Activated CD8-positive, alpha-beta T cell treated with anti-CD3 and anti-CD28 coated beads for 36 hours (primary cell): ENCODE measurements at regions not wholly inside any gene's neighbourhood (a gene's known extent, or its start where the extent isn't known, plus 50 kb on each side); places are given as distances from the start of the nearest gene placed in this dataset.

Experiments used
- ATAC-seq: fragments of 200-7000 bp; cut with Tn5 transposase; one replicate; pipeline ENCODE4 v1.10.0; 2021; ENCODE audit warnings: mild to moderate bottlenecking, moderate library complexity
- CTCF ChIA-PET: fragments of 350-600 bp; sonication (Branson Sonifier 250); formaldehyde crosslinking; loops from one replicate; lab custom pipeline; 2021; ENCODE audit warnings: antibody characterized with exemption; lab: Charles Lee
- POLR2A ChIA-PET: fragments of 350-600 bp; sonication (Branson Sonifier 250); formaldehyde crosslinking; loops from one replicate; lab custom pipeline; 2021; ENCODE audit warnings: antibody characterized with exemption; lab: Charles Lee
- DNase-seq: peaks from one replicate; pipeline ENCODE4 v3.0.0-alpha.2; 2020
- H3K27ac Mint-ChIP-seq: one replicate; pipeline ENCODE4 v1.8.0; 2021; ENCODE audit warnings: mild to moderate bottlenecking, mixed read lengths
- H3K27me3 Mint-ChIP-seq: one replicate; pipeline ENCODE4 v1.8.0; 2021; ENCODE audit warnings: mixed read lengths
- H3K36me3 Mint-ChIP-seq: one replicate; pipeline ENCODE4 v1.8.0; 2021; ENCODE audit warnings: low read depth, mixed read lengths
- H3K4me1 Mint-ChIP-seq: one replicate; pipeline ENCODE4 v1.8.0; 2021; ENCODE audit warnings: low read depth, mixed read lengths
- H3K4me3 Mint-ChIP-seq: one replicate; pipeline ENCODE4 v1.8.0; 2021; ENCODE audit warnings: mild to moderate bottlenecking, moderate library complexity, mixed read lengths
- H3K9me3 Mint-ChIP-seq: one replicate; pipeline ENCODE4 v1.8.0; 2021; ENCODE audit warnings: mixed read lengths
- CTCF ChIP-seq: fragments of 200-600 bp; IDR thresholded peaks from one replicate; pipeline ENCODE4 v1.8.0; 2022; ENCODE audit warnings: antibody characterized with exemption, mild to moderate bottlenecking
- intact Hi-C: fragments of 100-400 bp; cut with micrococcal nuclease; formaldehyde crosslinking; loops from one replicate; pipeline ENCODE4 v1.10.0; 2022

GRCh38 chr1:182143825-182144645, 82.5 kb upstream of the ZNF648 start:
- POLR2A ChIA-PET: interaction anchor here (1.5 kb wide), 1 partner anchor 253 kb away, joined by 5 read pairs; no protein-coding TSS in a partner anchor
- CTCF ChIA-PET: interaction anchor here (0.7 to 8.6 kb wide), 59 partner anchors 8 to 638 kb away, joined by 3 to 270 read pairs (median 7); partner anchors contain the start of genes GLUL and RNASEL
- no peak overlapping the region for H3K27ac Mint-ChIP-seq
- no peaks in the 10 kb centered on the region for H3K9me3 Mint-ChIP-seq
- no peak for ATAC-seq
- DNase-seq: no peak
- peaks cover 6% of the 10 kb centered on the region for H3K27me3 Mint-ChIP-seq
- H3K36me3 Mint-ChIP-seq: no peaks in the 10 kb centered on the region
- H3K4me3 Mint-ChIP-seq: no peak overlapping the region
- intact Hi-C loops: loop anchor here (1.0 kb wide), 1 partner anchor 252 kb away; no protein-coding TSS in a partner anchor
- TF ChIP-seq CTCF: no peak
- peaks cover 11% of the 10 kb centered on the region for H3K4me1 Mint-ChIP-seq

GRCh38 chr1:182143154-182143657, 81.7 kb upstream of the ZNF648 start:
- no peaks in the 10 kb centered on the region for H3K36me3 Mint-ChIP-seq
- intact Hi-C loops: loop anchor here (1.0 kb wide), 1 partner anchor 253 kb away; no protein-coding TSS in a partner anchor
- ATAC-seq: peak; percentile 58
- peaks cover 6% of the 10 kb centered on the region for H3K27me3 Mint-ChIP-seq
- no peaks in the 10 kb centered on the region for H3K9me3 Mint-ChIP-seq
- ChIA-PET POLR2A (interaction anchor here (0.6 to 1.5 kb wide), 2 partner anchors 247 to 253 kb away, joined by 3 to 5 read pairs; no protein-coding TSS in a partner anchor), CTCF (interaction anchor here (0.6 to 8.6 kb wide), 78 partner anchors 9 to 639 kb away, joined by 3 to 270 read pairs (median 6); partner anchors contain the start of genes GLUL and RNASEL)
- peak; percentile 89 for TF ChIP-seq CTCF
- DNase-seq: peak; percentile 91
- no peak overlapping the region for H3K27ac Mint-ChIP-seq
- H3K4me3 Mint-ChIP-seq: no peak overlapping the region
- H3K4me1 Mint-ChIP-seq: peaks cover 8% of the 10 kb centered on the region

- Mint-ChIP-seq H3K27me3 (peaks cover 6% of the 10 kb centered on the region), H3K4me3 (no peak overlapping the region), H3K9me3 (no peaks in the 10 kb centered on the region), H3K36me3 (no peaks in the 10 kb centered on the region), H3K4me1 (peaks cover 8% of the 10 kb centered on the region), H3K27ac (no peak overlapping the region)
- no peak for ATAC-seq
- TF ChIP-seq CTCF: no peak
- intact Hi-C loops: loop anchor here (1.0 kb wide), 1 partner anchor 254 kb away; no protein-coding TSS in a partner anchor
- POLR2A ChIA-PET: interaction anchor here (0.6 to 1.5 kb wide), 3 partner anchors 248 to 1123 kb away, joined by 3 to 5 read pairs (median 3); no protein-coding TSS in a partner anchor
- CTCF ChIA-PET: interaction anchor here (0.6 to 8.6 kb wide), 73 partner anchors 8 to 640 kb away, joined by 3 to 270 read pairs (median 6); partner anchors contain the start of genes GLUL and RNASEL
- no peak for DNase-seq
Observed at GRCh38 chr1:182142621-182143020, 81.1 kb upstream of the ZNF648 start.

GRCh38 chr1:182141040-182141439, 79.5 kb upstream of the ZNF648 start:
- TF ChIP-seq CTCF: no peak
- H3K4me3 Mint-ChIP-seq: no peak overlapping the region
- H3K27me3 Mint-ChIP-seq: peaks cover 6% of the 10 kb centered on the region
- ATAC-seq (no peak), DNase-seq (no peak)
- intact Hi-C loops: no loop called here
- H3K36me3 Mint-ChIP-seq: no peaks in the 10 kb centered on the region
- CTCF ChIA-PET: interaction anchor here (7.3 to 8.6 kb wide), 2 partner anchors 56 to 255 kb away, joined by 39 to 270 read pairs; partner anchors contain the start of gene GLUL
- H3K4me1 Mint-ChIP-seq: peaks cover 17% of the 10 kb centered on the region
- POLR2A ChIA-PET: no interaction called here
- no peaks in the 10 kb centered on the region for H3K9me3 Mint-ChIP-seq
- H3K27ac Mint-ChIP-seq: no peak overlapping the region
